D721Med (cell line): ENCODE measurements at regions not wholly inside any gene's neighbourhood (a gene's known extent, or its start where the extent isn't known, plus 50 kb on each side); places are given as distances from the start of the nearest gene placed in this dataset.

Experiments
- DNase-seq: peaks from one replicate; pipeline ENCODE4 v3.0.0; 2011; ENCODE audit warnings: low spot score; ENCODE audit not compliant: insufficient read length
- FAIRE-seq: peaks from 2 replicates; lab custom pipeline; 2011; peaks lifted over from hg19 to GRCh38; lab: Jason Lieb, UNC
- TF ChIP-seq, protein P1 (sequence below): IDR thresholded peaks from 2 replicates; pipeline ENCODE4 v1.5.1; 2012; ENCODE audit warnings: mild to moderate bottlenecking, control low read depth; ENCODE audit not compliant: insufficient read depth; ENCODE audit errors: missing control alignments

DNA sequence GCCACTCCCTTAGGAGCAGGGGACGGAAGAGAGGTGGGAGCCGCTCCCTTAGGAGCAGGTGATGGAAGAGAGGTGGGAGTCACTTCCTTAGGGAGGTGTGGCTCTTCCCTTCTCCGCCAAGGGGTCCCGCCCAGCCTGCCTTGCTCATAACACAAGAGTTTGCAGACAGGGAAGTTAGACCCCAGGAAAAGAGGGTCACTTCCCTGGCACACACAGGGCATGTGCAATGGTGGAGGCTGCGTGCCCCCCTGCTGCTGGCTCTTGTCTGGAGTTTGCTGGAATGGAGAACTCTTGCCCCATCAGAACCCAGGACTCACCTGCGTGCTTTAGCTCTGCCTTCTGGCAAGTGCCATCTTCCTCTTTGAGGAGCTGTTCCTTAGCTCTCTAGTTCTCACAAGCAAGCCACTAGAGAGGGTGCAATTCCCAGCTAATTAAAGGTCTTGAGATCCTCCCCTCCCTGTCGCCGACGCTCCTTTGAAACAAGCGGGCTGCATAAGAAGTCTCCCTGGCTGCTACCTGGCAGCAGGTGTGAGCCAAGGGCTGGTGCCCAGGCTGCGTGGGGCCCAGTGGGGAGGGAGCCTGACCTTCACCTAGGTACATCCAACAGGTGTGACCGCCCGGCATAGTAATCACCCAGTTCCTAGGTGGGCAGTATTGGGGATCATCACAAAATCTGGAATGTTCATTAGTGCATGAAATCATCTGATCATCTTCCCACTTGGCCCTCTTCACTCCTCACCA is 281.6 kb downstream of the ZNF536 start:
- TF ChIP-seq, protein P1, sequence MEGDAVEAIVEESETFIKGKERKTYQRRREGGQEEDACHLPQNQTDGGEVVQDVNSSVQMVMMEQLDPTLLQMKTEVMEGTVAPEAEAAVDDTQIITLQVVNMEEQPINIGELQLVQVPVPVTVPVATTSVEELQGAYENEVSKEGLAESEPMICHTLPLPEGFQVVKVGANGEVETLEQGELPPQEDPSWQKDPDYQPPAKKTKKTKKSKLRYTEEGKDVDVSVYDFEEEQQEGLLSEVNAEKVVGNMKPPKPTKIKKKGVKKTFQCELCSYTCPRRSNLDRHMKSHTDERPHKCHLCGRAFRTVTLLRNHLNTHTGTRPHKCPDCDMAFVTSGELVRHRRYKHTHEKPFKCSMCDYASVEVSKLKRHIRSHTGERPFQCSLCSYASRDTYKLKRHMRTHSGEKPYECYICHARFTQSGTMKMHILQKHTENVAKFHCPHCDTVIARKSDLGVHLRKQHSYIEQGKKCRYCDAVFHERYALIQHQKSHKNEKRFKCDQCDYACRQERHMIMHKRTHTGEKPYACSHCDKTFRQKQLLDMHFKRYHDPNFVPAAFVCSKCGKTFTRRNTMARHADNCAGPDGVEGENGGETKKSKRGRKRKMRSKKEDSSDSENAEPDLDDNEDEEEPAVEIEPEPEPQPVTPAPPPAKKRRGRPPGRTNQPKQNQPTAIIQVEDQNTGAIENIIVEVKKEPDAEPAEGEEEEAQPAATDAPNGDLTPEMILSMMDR = no peak
- DNase-seq = no peak
- FAIRE-seq = no peak

DNA sequence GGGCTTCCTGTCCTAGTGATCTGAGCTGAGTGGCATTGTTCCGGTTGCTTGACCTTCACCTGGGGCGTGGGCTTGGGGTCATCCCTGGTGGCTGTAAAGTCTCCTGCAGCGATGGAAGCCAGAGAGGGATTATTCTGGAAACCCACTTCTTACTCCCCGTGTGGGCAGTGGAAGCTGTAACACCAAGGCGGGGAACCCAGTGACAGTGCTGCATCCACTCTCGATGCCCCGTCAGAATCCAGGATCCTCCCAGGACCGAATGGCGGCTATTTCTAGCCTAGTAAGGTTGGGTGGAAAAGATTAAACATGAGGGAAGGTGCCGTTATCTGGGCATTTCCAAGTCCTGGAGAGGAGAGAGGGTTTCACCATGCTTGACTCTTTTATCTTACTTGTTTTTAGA is 280.6 kb downstream of the ZNF536 start:
- TF ChIP-seq, protein P1 = no peak
- FAIRE-seq = no peak
- no peak for DNase-seq

GRCh38 chr19:30651691-30652090 is 279.5 kb downstream of the ZNF536 start:
- TF ChIP-seq, protein P1 = no peak
- FAIRE-seq (no peak), DNase-seq (no peak)

- FAIRE-seq (no peak), DNase-seq (no peak)
- TF ChIP-seq, protein P1 = no peak
Measured at GRCh38 chr19:30651066-30651465, 278.9 kb downstream of the ZNF536 start.

DNA sequence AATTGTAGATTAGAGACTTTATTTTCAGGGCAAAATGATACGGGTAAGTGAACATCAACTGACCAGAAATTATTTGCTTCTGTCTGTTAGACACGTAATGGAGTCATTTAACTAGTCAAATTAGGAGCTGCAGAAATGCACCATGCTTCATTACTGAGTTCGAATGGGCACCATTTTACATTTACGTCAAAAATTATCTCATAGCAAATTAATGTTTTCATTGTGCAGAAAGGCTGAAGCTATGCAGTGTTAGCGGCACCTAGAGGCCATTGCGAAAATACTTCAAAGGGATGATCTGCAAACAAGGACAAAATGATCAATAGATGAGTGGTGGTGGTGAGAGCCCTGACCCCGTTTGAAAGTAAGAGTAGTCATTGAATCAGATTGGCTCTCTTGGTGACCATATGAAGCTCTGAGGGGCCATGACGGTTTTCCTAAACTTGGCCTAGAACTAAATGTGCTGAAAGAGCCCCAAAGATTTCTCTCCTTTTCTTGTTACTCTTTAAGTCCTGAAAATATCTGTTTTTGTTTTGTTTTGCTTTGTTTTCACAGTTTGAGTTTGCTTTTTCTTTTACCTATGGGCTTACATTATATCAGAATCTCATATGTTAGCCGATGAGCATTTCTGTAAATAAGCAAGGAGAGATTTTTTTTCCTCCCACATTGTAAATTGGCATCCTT is 277.9 kb downstream of the ZNF536 start:
- TF ChIP-seq, protein P1 = peak; percentile 98
- DNase-seq (peak; percentile 72), FAIRE-seq (peak; percentile 72)

GRCh38 chr19:30648866-30649862 is 277.0 kb downstream of the ZNF536 start:
- TF ChIP-seq, protein P1 = no peak
- FAIRE-seq = no peak
- no peak for DNase-seq
